GM12865 (cell line): ENCODE measurements at regions not wholly inside any gene's neighbourhood (a gene's known extent, or its start where the extent isn't known, plus 50 kb on each side); places are given as distances from the start of the nearest gene placed in this dataset.
A peak's percentile ranks its signal among the peaks of the same experiment; 100 is the strongest.

ENCODE experiments used
- DNase-seq: peaks from one replicate; pipeline ENCODE4 v3.0.0; 2010; ENCODE audit warnings: low read depth
- H3K4me3 ChIP-seq: 2 replicates; pipeline ENCODE4 v1.5.1; 2011; ENCODE audit warnings: mild to moderate bottlenecking, low read depth, low read length, control low read depth
- CTCF ChIP-seq: IDR thresholded peaks from 2 replicates; pipeline ENCODE4 v1.5.1; 2011; ENCODE audit warnings: low read length, control low read depth, low read depth, inconsistent platforms; ENCODE audit not compliant: insufficient read depth; ENCODE audit errors: missing control alignments

GRCh38 chr3:180383332-180384020 lies 218.5 kb upstream of the TTC14 start:
- no peak overlapping the region for H3K4me3 ChIP-seq
- no peak for TF ChIP-seq CTCF
- no peak for DNase-seq

- H3K4me3 ChIP-seq = no peak overlapping the region
- DNase-seq = no peak
- no peak for TF ChIP-seq CTCF
Measured at GRCh38 chr3:180390313-180390712, 211.7 kb upstream of the TTC14 start.

- DNase-seq = no peak
- H3K4me3 ChIP-seq = no peak overlapping the region
- TF ChIP-seq CTCF = no peak
Measured at GRCh38 chr3:180391001-180391400, 211.0 kb upstream of the TTC14 start.

GRCh38 chr3:180401226-180401625 lies 200.7 kb upstream of the TTC14 start:
- TF ChIP-seq CTCF = no peak
- no peak for DNase-seq
- no peak overlapping the region for H3K4me3 ChIP-seq

- no peak overlapping the region for H3K4me3 ChIP-seq
- DNase-seq = no peak
- TF ChIP-seq CTCF = no peak
Measured at GRCh38 chr3:180402471-180403073, 199.4 kb upstream of the TTC14 start.

- DNase-seq = no peak
- no peak for TF ChIP-seq CTCF
- H3K4me3 ChIP-seq = no peak overlapping the region
Measured at GRCh38 chr3:180403156-180403555, 198.8 kb upstream of the TTC14 start.

- TF ChIP-seq CTCF = no peak
- DNase-seq = peak; percentile 34
- H3K4me3 ChIP-seq = no peak overlapping the region
Measured at GRCh38 chr3:180408654-180409053, 193.3 kb upstream of the TTC14 start.
